ENCODE measurements at regions not wholly inside any gene's neighbourhood (a gene's known extent, or its start where the extent isn't known, plus 50 kb on each side); places are given as distances from the start of the nearest gene placed in this dataset.
A peak's percentile ranks its signal among the peaks of the same experiment; 100 is the strongest.

DNA sequence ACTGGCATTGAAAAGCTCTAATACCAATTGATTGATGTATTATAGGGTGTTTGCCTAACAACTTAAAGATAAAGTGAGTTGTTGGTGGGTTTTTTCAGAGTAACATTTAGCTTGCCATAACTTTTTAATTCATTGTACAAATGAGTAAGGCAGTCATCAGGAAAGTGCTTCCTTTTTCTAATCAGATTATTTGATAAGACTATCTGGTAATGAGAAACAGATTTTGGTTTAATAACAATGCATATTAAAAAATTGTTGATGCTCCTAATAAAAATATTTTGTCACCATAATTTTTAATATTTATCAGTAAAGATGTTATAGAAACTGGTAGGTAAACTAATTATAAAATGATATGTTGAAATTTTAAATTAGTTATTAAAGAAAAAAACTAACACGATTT is 51.3 kb downstream of the BLTP1 start:
- TF ChIP-seq, protein P1, sequence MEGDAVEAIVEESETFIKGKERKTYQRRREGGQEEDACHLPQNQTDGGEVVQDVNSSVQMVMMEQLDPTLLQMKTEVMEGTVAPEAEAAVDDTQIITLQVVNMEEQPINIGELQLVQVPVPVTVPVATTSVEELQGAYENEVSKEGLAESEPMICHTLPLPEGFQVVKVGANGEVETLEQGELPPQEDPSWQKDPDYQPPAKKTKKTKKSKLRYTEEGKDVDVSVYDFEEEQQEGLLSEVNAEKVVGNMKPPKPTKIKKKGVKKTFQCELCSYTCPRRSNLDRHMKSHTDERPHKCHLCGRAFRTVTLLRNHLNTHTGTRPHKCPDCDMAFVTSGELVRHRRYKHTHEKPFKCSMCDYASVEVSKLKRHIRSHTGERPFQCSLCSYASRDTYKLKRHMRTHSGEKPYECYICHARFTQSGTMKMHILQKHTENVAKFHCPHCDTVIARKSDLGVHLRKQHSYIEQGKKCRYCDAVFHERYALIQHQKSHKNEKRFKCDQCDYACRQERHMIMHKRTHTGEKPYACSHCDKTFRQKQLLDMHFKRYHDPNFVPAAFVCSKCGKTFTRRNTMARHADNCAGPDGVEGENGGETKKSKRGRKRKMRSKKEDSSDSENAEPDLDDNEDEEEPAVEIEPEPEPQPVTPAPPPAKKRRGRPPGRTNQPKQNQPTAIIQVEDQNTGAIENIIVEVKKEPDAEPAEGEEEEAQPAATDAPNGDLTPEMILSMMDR (conservative IDR thresholded peaks at IDR 0.05; ENCODE audit: low read depth, low read length): no peak
- no peak for DNase-seq (ENCODE audit: low read depth)
- H3K4me3 ChIP-seq (ENCODE audit: low read length): no peak overlapping the region

DNA sequence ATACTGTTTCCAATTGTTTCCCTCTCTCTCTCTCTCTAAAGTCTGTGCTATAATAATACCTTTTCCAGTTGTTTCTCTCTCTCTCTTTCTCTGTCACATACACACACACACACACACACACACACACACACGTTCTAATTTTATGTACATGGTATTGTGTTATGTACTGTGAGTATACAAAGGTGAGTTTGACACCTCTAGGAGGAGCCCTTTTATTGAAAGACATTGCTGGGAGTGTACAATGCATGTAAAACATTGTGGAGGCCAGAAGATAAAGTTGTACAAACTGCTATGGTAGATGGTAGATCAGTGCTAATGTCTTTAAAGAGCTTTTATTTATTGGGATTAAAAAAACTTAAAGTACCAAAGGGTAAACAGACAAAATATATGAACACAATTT is 53.6 kb downstream of the BLTP1 start:
- TF ChIP-seq, protein P1 (conservative IDR thresholded peaks at IDR 0.05; ENCODE audit: low read depth, low read length): peak; percentile 19

DNA sequence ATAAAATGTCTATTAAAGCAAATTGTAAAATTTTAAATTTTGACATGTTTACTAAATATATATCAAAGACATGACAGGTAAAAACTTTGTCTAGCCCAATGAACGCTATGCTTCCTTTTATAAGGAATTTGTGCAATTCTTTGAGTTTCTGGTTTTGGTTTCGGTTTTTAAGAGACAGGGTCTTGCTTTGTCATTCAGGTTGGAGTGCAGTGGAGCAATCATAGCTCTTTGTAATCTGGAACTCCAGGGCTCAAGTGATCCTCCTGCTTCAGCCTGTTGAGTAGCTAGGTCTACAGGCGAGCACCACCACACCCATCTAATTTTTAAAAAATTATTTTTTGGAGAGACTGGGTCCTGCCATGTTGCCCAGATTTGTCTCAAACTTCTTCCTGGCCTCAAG is 60.7 kb downstream of the BLTP1 start:
- TF ChIP-seq, protein P1 (conservative IDR thresholded peaks at IDR 0.05; ENCODE audit: low read depth, low read length): no peak
- no peak for DNase-seq (ENCODE audit: low read depth)
- H3K4me3 ChIP-seq (ENCODE audit: low read length): no peak overlapping the region

More for the DNA sequence above, 53.6 kb downstream of the BLTP1 start:
- H3K4me3 ChIP-seq (ENCODE audit: low read length): no peak overlapping the region
- DNase-seq (ENCODE audit: low read depth): no peak

DNA sequence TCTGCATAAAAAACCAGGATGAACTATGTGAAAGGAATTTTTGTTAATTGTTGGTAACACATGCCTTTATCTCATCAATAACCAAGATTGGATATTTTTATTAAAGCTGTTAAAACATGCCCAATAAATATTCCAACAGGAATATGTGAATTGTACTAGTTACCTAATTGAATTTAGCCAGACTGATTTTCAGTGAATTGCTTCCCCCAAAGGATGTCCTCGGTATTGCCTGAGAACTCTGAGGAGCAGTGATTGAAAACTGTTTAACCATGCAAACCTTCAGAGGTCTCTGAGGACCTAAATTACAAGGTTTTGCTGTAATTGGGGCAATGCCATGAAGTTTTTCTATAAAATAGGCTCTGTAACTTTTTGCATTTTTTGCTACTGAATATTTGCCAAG is 66.6 kb downstream of the BLTP1 start:
- DNase-seq (ENCODE audit: low read depth): no peak
- TF ChIP-seq, protein P1 (conservative IDR thresholded peaks at IDR 0.05; ENCODE audit: low read depth, low read length): peak; percentile 64

DNA sequence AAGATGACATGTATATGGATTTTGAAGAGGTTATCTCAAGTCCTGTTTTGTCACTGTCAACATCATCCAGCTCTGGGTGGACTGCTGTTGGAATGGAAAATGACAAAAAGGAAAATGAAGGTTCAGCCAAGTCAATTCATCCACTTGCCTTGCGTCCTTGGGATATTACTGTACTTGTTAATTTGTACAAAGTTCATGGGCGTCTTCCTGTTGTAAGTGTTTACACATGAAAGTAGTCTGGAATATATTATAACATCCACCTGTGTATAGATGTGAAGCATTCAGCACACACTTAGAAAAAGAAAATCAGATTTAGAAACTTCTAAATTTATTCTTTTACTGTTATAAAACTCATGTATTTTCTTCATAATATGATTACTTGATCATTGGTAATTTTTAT is 67.2 kb downstream of the BLTP1 start:
- H3K4me3 ChIP-seq (ENCODE audit: low read length): no peak overlapping the region
- DNase-seq (ENCODE audit: low read depth): no peak
- TF ChIP-seq, protein P1 (conservative IDR thresholded peaks at IDR 0.05; ENCODE audit: low read depth, low read length): no peak

More for the DNA sequence above, 66.6 kb downstream of the BLTP1 start:
- H3K4me3 ChIP-seq (ENCODE audit: low read length): no peak overlapping the region

DNA sequence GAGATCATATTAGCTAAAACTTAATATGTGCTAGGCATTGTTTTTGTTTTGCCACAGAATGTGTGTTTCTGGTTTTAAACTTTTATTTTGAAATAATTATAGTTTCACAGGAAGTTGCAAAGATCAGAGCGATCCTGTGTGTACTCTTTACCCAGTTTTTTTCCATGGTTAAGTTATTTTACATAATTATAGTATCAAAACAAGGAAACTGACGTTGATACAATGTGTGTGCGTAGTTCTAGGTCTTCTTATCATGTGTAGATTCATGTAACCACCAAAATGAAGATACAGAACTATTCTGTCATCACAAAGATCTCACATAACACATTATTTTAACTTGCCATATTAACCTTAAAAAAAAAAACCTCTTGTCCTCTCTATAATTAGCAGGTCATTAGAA is 69.2 kb downstream of the BLTP1 start:
- H3K4me3 ChIP-seq (ENCODE audit: low read length): no peak overlapping the region
- TF ChIP-seq, protein P1 (conservative IDR thresholded peaks at IDR 0.05; ENCODE audit: low read depth, low read length): no peak
- DNase-seq (ENCODE audit: low read depth): no peak

DNA sequence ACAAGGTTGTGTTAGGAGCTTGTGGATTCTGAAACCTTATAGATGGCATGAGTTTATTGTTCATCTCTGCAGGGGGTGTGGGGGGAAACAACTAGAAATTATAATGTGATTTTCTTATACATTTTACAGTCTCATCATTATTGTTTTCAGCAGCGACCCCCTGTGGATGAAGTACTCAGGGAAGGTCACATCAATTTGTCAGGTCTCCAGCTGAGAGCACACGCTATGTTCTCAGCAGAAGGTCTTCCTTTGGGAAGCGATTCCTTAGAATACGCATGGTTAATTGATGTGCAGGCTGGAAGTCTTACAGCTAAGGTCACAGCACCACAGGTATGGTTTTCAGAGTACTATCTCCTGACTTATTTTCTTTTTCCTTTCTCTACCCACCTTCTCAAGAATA is 72.2 kb downstream of the BLTP1 start:
- DNase-seq (ENCODE audit: low read depth): no peak

More for the DNA sequence above, 72.2 kb downstream of the BLTP1 start:
- H3K4me3 ChIP-seq (ENCODE audit: low read length): no peak overlapping the region
- TF ChIP-seq, protein P1 (conservative IDR thresholded peaks at IDR 0.05; ENCODE audit: low read depth, low read length): peak; percentile 54
